ENCODE measurements at regions not wholly inside any gene's neighbourhood (a gene's known extent, or its start where the extent isn't known, plus 50 kb on each side); places are given as distances from the start of the nearest gene placed in this dataset.

- H3K4me1 ChIP-seq: no peaks in the 10 kb centered on the region
- H3K4me3 ChIP-seq: no peak overlapping the region
- ATAC-seq (no peak), DNase-seq (no peak)
- no peak overlapping the region for H3K27ac ChIP-seq
- no peaks in the 10 kb centered on the region for H3K36me3 ChIP-seq (ENCODE audit: insufficient read depth in 1 of 2, low read depth in 1 of 2)
- H3K9me3 ChIP-seq: no peaks in the 10 kb centered on the region
- no peaks in the 10 kb centered on the region for H3K27me3 ChIP-seq (ENCODE audit: insufficient read depth in 3 of 3, low read length in 2 of 3)
- WGBS, 3 donors: 67 to 78% (median 68%) methylated on average over 1 of the region's 1 CpG
- TF ChIP-seq, protein P1, sequence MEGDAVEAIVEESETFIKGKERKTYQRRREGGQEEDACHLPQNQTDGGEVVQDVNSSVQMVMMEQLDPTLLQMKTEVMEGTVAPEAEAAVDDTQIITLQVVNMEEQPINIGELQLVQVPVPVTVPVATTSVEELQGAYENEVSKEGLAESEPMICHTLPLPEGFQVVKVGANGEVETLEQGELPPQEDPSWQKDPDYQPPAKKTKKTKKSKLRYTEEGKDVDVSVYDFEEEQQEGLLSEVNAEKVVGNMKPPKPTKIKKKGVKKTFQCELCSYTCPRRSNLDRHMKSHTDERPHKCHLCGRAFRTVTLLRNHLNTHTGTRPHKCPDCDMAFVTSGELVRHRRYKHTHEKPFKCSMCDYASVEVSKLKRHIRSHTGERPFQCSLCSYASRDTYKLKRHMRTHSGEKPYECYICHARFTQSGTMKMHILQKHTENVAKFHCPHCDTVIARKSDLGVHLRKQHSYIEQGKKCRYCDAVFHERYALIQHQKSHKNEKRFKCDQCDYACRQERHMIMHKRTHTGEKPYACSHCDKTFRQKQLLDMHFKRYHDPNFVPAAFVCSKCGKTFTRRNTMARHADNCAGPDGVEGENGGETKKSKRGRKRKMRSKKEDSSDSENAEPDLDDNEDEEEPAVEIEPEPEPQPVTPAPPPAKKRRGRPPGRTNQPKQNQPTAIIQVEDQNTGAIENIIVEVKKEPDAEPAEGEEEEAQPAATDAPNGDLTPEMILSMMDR (IDR thresholded peaks at IDR 0.05): no peak
- intact Hi-C loops (cut with DNase I): no loop called here
These were observed 265.4 kb downstream of the CNTN3 start for GRCh38 chr3:74349015-74349414.

DNA sequence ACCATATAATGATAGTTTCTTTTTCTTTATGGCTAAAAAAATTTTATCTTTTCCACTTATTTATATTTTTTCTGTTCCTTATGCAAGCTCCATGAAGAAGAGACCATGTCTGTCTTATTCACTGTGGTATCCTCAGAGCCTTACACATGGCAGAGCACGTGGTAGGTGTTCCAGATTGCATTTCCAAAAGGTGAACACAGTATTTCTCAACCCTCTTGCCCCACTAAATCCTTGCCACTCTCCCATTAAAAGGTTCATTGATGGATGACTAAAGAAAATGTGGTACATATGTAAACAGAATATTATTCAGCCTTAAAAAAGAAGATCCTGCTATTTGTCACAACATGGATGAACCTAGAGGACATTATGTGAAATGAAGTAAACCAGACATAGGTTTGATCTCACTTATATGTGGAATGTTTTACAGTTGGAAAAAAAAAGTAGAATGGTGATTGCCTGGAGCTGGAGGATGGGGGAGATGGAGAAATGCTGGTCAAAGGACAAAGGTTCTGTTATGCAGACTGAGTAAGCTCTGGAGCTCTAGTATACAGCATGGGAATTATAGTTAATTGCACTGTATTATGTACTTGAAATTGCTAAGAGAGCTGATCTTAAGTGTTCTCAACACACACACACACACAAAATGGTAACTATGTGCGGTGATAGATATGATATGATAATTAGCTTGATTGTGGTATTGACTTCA is 266.7 kb downstream of the CNTN3 start:
- H3K36me3 ChIP-seq (ENCODE audit: insufficient read depth in 1 of 2, low read depth in 1 of 2): no peaks in the 10 kb centered on the region
- 79 to 81% (median 79%) methylated on average over 2 of the region's 2 CpGs for WGBS, 3 donors
- ATAC-seq: no peak

DNA sequence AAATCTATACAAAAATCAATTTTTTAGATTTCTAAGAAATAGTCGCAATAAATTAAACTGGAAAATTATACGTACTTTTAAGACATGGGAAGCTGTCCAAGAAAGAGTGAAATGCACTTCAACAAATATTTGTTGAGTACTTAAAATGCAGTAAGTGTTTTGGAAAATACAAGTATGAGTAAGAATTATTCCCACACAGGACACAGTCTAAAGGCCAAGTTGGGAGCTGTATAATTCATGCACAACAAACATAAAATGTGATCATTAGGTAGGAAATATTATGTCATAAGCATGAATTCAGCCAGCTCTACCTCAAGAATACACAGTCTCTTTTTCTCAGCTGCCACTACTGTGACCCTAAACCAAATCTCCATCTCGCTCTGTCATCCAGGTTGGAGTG is 267.6 kb downstream of the CNTN3 start:
- DNase-seq (no peak), ATAC-seq (no peak)
- TF ChIP-seq, protein P1 (IDR thresholded peaks at IDR 0.05): no peak
- Histone ChIP-seq H3K4me3 (no peak overlapping the region), H3K27me3 (ENCODE audit: insufficient read depth in 3 of 3, low read length in 2 of 3) (no peaks in the 10 kb centered on the region), H3K36me3 (ENCODE audit: insufficient read depth in 1 of 2, low read depth in 1 of 2) (no peaks in the 10 kb centered on the region), H3K9me3 (no peaks in the 10 kb centered on the region), H3K4me1 (no peaks in the 10 kb centered on the region), H3K27ac (no peak overlapping the region)
- 75 to 87% (median 80%) methylated on average over 3 of the region's 3 CpGs for WGBS, 3 donors
- intact Hi-C loops (cut with DNase I): no loop called here

More for the DNA sequence above, 266.7 kb downstream of the CNTN3 start:
- no peak overlapping the region for H3K27ac ChIP-seq
- H3K4me3 ChIP-seq: no peak overlapping the region
- H3K4me1 ChIP-seq: no peaks in the 10 kb centered on the region
- no peaks in the 10 kb centered on the region for H3K9me3 ChIP-seq
- no peak for DNase-seq
- TF ChIP-seq, protein P1 (IDR thresholded peaks at IDR 0.05): no peak
- no peaks in the 10 kb centered on the region for H3K27me3 ChIP-seq (ENCODE audit: insufficient read depth in 3 of 3, low read length in 2 of 3)
- intact Hi-C loops (cut with DNase I): no loop called here

GRCh38 chr3:74345701-74346100 is 268.8 kb downstream of the CNTN3 start:
- ATAC-seq (no peak), DNase-seq (no peak)
- Histone ChIP-seq H3K27ac (no peak overlapping the region), H3K36me3 (ENCODE audit: insufficient read depth in 1 of 2, low read depth in 1 of 2) (no peaks in the 10 kb centered on the region), H3K9me3 (no peaks in the 10 kb centered on the region), H3K4me1 (no peaks in the 10 kb centered on the region), H3K4me3 (no peak overlapping the region), H3K27me3 (ENCODE audit: insufficient read depth in 3 of 3, low read length in 2 of 3) (no peaks in the 10 kb centered on the region)
- 90 to 97% (median 93%) methylated on average over 2 of the region's 2 CpGs for WGBS, 3 donors
- TF ChIP-seq, protein P1 (IDR thresholded peaks at IDR 0.05): no peak
- intact Hi-C loops (cut with DNase I): no loop called here

Measured in psoas muscle (tissue), 7 donors.